DMS 273 (cell line): ENCODE measurements at regions not wholly inside any gene's neighbourhood (a gene's known extent, or its start where the extent isn't known, plus 50 kb on each side); places are given as distances from the start of the nearest gene placed in this dataset.

Experiments used
- DNase-seq: peaks from one replicate; lab custom pipeline; 2025; ENCODE audit not compliant: unreplicated experiment; lab: John Stamatoyannopoulos, UW

DNA sequence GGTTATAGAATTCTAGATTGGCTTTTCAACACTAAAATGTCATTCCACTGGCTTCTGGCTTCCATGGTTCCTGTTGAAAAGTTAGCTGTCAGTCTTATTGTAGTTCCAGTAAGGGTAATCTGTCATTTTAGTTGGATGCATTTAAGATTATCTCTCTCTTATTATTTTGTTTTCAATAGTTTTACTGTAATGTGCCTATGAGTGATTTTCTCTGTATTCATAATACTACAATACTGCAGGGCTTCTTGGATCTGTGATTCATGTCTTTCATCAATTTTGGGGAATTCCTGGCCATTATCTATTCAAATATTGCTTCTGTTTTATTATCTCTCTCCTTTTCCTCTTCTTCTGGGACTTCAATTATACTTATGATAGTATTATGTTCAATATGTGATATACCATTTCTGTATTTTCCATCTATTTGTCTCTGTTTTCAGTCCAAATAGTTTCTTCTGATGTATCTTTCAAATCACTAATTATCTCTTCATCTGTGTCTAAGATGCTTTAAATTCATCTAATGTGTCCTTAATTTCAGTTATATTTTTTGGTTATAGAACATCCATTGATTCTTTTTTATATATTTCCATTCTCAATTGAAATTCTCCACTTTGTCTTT, 101.5 kb downstream of the KCTD15 start:
- no peak for DNase-seq

GRCh38 chr19:33900817-33901216, 104.1 kb downstream of the KCTD15 start:
- no peak for DNase-seq

- DNase-seq, result no peak
Observed at GRCh38 chr19:33902395-33902794, 105.7 kb downstream of the KCTD15 start.

GRCh38 chr19:33902802-33903488, 106.3 kb downstream of the KCTD15 start:
- DNase-seq, result no peak

GRCh38 chr19:33903489-33903850, 106.8 kb downstream of the KCTD15 start:
- no peak for DNase-seq

DNA sequence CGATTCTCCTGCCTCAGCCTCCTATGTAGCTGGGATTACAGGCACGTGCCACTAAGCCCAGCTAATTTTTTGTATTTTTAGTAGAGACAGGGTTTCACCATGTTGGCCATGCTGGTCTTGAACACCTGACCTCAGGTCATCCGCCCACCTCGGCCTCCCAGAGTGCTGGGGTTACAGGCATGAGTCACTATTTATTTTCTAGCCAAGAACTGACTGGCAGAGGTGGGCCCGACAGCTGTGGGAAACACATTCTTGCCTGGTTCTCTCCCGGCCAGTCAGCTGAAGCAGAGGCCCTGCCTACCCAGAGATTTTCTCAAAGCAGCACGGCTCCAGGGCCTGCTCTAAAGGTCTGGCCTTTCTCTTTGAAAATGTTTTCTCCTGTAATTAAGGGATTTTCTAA, 108.0 kb downstream of the KCTD15 start:
- peak; percentile 16 for DNase-seq

DNA sequence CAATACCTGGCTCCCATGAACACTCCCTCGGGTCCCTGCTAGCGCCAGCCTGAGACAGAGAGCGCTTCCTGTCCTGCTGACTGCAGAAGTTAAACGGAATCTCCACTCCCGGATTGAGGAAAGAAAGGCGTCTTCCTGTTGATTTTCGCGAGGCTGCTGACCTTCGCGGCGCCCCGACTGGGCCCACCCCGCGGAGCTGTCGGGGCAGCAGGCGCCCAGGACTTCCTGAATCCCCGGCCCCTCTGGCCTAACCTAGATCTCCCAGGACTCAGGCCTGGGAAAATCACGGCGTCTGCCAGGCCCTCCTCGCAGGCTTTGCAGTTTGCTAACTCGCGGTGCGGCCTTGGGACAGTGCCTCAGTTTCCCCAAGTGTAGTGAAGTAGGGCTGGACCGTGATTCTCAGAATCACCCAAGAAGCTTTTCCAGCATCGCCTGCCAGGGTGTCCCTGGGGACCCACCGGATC, 108.8 kb downstream of the KCTD15 start:
- no peak for DNase-seq

DNA sequence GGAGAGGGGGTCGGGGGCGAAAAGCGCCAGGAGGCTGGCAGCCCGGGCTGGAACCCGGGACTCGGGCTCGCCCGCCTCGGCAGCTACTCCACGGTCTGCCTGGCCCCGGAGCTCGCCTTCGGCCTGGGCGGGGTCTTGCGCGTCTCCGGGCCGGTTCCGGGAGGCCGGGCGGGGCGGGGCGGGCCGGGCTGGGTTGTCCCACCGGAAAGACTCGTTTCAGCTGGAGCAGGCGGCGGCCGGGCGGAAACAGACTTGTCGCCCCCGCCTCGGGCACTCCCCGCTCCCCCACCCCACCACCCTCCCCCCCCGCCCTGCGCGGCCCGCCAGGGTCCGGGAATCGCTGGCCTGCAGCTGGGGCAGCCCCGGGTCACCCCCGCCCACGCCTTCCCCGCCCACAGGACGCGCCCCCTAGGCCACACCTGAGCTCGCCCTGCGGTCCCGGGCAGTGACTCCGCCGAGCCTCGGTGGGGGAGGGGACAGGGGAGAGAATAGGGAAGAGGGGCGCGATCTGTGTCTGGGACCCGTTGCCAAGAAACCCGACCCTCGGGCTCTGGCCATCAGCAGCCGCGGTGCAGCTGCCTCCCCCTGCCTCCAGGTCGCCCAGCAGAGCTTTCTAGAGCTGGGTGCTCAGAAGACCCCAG, 109.4 kb downstream of the KCTD15 start:
- DNase-seq, result peak; percentile 14

DNA sequence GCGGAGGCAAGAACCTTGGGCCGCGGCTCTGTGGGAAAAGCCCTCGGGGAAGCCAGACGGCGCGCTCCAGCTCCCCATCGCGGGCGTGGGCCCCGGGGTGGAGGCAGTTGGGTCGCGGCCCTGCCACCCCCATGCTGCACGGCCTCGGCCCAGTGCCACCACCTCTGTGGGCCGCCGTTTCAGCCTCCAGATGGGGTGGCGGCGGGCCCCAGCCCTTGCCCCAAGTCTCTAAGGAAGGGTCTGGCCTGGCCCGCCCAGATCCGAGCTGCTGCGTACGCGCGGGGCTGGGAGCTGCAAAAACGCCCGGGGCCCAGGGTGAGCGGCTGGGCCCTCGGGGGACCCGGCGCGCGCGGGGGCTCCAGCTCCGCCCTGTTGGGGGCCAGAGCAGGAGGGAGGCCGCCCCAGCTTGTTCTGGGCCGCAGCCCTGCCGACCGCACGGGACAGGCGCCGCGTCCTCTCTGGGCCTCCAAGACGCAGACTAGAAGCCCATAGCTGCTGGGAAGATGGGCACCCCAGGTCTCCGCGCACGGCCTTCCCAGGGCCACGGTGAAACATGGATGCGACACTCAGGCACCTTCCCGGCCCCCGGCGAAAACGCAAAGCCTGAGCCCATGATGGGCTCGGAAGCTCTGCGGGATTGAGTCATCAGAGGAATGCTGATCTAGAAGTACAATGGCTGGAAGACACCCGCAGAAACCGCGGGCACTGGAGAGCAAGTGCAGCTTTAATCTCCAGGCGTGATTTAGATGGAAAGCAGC, 110.1 kb downstream of the KCTD15 start:
- no peak for DNase-seq

DNA sequence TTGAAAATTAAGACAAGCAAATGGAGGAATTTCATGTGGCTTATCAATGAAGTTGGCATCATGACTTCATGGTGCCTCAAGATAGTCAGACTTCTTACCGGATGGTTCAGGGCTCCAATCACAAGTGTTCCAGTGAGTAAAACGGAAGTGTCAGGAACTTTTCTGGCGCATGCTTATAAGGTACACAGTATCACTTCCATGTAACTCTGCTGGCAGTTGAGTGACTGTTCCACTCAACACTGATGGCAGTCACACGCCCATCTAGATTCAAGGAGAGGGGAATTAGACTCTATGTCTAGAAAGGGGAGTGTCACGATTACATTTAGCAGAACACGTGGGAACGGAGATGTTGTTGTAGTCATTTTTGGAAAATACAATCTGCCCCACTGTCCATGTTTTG, 114.3 kb downstream of the KCTD15 start:
- DNase-seq, result no peak

DNA sequence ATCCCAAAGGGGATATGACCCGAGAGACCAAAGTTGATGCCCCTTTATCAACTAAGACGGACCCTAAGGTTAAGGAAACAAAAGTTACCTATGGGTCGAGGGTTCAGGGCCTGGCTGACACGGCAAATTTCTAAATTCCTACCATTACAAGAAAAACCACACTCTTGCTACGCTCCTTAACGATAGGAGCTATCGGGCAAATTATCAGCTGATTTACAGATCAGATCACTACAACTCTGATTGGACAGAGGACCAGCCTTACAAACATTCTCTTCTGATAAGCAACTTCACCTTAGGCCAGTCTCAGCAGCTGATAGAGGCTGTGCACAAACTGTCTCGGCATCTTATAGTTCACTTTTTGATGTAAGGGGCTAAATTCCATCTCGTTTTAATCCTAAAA, 117.9 kb downstream of the KCTD15 start:
- DNase-seq, result no peak

DNA sequence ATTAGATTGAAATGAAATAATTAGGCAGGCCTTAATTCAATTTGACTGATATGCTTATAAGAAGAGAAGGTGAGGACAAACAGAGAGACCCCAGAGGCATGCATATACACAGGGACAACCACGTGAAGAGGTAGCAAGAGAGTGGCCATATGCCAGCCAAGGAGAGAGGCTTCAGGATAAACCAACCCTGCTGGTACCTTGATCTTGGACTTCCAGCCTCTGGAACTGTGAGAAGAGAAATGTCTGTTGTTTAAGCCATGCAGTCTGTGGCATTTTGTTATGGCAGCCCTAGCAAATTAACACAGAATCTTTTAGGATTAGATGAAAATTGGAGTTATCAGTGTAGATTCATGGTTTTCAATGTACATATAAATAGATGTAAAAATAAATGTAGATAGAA, 120.1 kb downstream of the KCTD15 start:
- DNase-seq, result no peak

DNA sequence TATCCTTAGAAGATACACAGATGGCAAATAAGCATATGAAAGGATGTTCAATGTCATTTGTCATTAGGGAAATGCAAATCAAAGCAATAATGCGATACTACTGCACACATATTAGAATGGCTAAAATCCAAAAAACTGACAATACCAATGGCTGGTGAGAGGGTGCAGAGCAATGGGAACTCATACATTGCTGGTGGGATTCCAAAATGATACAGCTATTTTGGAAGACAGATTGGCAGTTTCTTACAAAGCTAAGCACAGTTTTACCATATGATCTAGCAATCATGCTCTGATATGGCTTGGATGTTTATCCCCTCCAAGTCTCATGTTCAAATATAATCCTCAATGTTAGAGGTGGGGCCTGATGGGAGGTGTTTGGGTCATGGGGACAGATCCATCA, 122.6 kb downstream of the KCTD15 start:
- DNase-seq, result no peak

GRCh38 chr19:33921165-33921564, 124.5 kb downstream of the KCTD15 start:
- DNase-seq, result no peak

DNA sequence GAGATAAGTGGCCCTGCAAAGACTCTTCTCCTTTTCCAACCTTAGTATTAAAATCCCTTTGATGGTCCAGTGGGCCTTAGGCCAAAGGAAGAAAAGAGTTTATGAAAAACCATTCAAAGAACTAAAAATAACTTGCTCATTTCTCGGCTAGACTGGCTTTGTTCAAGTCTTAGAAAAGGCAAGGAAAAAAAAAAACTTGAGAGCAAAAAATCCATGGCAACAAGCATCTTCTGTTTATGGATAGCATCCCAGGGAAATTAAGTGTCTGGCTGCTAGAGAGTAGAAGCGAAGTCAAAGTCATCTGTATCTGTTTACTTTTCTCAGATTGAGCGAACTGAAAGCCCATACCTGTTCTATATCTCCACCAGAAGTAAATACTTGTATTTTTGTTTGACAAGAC, 129.6 kb downstream of the KCTD15 start:
- no peak for DNase-seq

DNA sequence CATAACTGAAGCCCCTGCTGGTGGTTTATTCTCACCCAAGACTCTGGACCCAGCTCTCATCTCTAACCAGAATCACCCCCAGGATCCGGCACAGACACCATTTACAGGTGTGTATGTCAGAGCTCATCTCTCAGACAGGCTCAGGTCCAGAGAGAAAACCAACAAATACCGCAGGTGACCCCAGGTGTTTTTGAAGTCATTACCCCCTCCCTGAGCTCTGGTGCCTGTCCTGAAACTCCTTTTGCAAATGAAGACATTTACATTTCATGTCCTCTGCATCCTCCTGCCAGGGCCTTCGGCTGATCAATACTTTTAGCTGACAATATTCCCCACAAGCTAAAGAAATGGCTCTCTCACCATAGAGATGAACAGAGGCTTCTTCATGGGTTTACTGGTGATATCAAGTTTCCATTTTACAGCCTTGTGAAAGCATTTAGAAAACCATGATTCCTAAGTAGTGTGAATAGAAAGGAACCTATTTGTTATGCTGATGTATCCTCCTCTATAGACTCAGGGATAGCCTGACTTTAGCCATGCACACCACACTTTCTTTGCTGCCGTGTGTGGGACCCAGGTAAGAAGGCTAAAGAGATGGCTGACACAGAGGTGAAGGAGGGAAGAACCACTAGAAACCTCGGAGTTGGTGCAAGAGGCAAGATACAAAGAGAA, 131.3 kb downstream of the KCTD15 start:
- DNase-seq, result no peak

DNA sequence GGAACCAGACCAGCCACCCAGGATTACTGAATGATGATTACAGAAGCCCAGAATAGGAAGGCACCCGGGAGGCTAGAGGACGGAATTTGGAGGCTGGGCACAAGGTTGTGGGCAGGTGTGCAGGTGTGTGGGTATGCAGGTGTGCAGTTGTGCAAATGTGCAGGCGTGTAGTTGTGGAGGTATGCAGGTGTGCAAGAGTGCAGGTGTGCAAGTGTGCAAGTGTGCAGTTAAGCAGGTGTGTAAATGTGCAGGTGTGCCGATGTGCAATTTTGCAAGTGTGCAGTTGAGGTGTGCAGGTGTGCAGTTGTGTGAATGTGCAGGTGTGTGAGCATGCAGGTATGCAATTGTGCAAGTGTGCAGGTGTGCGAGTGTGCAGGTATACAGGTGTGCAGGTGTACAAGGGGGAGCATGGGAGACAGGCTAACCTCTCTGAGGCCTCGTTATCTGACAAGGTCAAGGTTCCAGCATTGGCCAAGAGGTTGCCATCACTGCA, 131.8 kb downstream of the KCTD15 start:
- no peak for DNase-seq

DNA sequence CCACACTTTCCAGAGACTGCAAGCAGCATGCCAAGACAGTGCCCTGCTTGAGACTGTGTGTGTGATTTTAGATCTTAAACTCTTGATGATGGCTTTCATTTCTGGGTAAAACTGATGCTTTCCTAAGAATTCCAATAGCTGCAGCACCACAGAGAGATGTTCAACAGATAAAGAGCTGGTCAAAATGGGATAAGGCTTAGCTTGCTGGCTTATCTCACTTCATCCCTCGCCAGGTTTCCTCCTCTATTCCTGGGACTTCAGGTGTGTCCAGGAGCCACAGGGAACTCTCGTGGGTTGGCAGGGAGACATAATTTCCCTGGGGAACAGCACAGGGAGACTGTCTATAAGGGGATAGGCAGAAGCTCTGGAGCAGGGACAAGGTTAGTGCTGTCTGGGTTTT, 137.3 kb downstream of the KCTD15 start:
- no peak for DNase-seq

- no peak for DNase-seq
Observed at GRCh38 chr19:33938821-33939220, 142.2 kb downstream of the KCTD15 start.

GRCh38 chr19:33941133-33941532, 144.5 kb downstream of the KCTD15 start:
- DNase-seq, result no peak
